MV-4-11 (cell line): ENCODE measurements at regions not wholly inside any gene's neighbourhood (a gene's known extent, or its start where the extent isn't known, plus 50 kb on each side); places are given as distances from the start of the nearest gene placed in this dataset.

ENCODE experiments used
- DNase-seq: peaks from one replicate; lab custom pipeline; 2025; lab: John Stamatoyannopoulos, UW

DNA sequence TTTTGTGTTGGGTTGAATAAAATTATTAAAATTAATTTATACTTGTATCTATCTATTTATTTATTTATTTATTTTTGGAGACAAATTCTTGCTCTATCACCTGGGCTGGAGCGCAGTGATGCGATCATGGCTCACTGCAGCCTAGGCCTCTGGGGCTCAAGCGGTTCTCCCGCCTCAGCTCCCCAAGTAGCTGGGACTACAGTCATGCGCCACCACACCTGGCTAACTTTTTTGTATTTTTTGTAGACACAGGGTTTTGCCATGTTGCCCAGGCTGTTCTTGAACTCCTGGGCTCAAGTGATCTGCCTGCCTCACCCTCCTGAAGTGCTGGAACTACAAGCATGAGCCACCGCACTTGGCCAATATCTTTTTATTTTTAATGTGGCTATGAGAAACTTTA is 134.7 kb upstream of the SPDL1 start:
- DNase-seq, result no peak

GRCh38 chr5:169445191-169445590 is 138.4 kb upstream of the SPDL1 start:
- no peak for DNase-seq

DNA sequence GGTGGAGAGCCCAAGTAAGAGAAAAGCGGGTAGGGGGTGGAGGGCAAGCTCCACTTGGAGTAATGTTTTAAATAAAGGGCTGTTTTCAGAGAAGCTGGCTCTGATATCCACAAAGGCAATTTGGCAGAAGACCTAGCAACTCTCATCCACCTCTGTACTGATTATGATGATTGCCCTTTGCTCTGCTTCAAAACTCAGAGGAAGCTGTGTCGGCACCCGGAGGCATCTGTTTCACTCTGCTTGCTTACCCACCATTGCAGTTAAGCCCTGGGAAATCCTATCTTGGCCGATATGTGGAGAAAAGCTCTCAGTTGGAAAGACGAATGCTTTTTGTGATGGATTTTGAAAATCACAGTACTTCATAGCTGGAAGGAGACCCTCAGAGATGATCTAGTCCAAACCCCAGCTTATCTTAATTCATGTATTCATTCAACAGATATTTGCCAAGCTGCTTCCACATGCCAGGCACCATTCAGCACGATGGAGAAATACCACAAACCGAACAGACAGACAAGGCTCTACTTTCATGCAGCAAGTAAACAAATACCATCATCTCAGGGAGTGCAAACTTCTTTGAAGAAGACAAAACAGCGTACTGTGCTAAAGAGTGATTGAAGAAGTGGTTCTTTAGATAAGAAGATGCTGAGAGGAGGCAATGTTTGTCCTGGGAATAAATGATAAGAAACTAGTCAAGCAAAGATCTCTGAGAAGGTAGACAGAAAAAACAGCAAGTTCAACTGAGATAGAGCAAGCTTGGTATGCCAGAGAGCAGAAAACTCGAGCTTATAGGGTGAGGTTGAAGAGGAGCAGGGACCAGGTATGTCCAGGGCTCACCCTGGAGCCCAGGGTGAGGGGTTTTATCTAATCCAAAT is 140.4 kb upstream of the SPDL1 start:
- DNase-seq, result no peak

DNA sequence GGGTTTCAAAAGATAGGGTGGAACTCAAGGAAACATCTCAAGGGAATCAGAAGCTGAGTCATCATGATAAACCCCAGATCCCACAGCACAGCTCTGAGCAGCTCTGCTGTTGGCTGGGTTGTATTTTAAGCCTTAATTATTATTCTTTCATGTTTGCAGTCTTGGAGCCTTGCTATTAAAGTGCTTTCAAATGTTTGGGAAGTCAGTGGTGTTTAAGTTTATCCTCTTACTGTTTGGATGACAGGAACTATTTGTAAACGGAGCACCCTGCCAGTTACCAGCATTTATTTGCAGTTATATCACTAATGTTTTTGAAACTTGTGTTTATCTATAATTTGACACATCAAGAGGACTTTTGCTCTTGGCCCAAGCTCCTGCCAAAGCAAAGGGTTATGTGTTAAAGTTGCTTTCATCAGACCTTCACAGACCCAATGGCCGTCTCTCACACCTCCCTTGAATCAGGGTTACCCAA is 141.1 kb upstream of the SPDL1 start:
- no peak for DNase-seq

GRCh38 chr5:169440107-169440705 is 139.3 kb upstream of the SLIT3 start:
- no peak for DNase-seq

GRCh38 chr5:169439362-169439761 is 138.4 kb upstream of the SLIT3 start:
- no peak for DNase-seq

- DNase-seq, result no peak
These were observed 134.7 kb upstream of the SLIT3 start for GRCh38 chr5:169435506-169436229.

DNA sequence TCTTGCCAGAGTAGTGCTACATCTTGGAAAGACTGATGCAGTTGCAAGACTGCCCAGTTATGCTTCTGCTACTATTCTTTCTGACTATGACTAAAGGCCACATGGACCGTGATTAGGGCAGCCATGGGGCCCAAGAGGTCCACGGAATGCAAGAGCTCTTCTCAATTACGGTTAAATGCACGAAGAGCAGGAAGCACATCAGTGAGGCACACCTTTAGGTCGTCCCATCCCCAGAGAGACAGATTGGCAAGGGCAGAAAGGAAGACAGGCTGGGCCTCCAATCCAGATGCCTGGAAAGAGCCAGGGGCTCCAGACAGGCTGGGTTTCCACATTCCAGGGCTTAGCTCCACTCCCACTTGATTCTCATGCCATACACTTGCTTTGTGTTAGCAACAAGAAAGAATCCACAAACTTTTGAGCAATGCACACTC is 132.3 kb upstream of the SLIT3 start:
- no peak for DNase-seq

DNA sequence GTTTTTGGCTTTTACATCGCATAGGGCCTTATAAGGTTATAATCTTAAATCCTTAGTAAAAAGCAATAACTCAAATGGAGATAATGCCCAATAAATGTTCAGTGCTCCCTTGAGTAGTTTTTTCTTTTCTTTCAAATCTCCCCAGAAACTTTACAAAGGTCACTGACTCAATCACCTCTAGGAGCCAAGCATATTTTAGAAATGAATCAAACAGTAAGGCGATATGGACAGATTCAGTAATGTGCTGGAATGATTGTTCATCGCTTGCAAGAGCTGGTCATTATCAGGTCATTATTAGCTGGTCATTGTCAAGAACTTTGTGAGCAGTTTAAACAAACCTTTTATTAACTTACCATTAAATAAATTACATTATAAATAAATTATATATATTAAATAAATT is 130.4 kb upstream of the SLIT3 start:
- no peak for DNase-seq

- no peak for DNase-seq
These were observed 129.7 kb upstream of the SLIT3 start for GRCh38 chr5:169430671-169431070.

GRCh38 chr5:169429044-169429443 is 128.1 kb upstream of the SLIT3 start:
- no peak for DNase-seq

DNA sequence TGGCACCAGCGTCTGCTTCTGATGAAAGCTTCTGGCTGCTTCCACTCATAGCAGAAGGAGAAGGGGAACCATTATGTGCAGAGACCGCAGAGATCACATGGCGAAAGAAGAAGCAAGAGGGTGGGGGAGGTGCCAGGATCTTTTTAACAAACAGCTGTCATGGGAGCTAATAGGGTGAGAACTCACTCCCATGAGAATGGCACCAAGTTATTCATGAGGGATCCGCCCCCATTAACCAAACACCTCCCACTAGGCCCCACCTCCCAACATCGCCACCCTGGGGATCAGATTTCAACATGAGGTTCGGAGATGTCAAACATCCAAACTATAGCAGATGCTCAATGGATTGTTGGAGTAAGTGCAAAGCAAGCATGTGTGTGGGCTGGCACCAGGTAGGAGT is 125.8 kb upstream of the SLIT3 start:
- DNase-seq, result peak; percentile 42

DNA sequence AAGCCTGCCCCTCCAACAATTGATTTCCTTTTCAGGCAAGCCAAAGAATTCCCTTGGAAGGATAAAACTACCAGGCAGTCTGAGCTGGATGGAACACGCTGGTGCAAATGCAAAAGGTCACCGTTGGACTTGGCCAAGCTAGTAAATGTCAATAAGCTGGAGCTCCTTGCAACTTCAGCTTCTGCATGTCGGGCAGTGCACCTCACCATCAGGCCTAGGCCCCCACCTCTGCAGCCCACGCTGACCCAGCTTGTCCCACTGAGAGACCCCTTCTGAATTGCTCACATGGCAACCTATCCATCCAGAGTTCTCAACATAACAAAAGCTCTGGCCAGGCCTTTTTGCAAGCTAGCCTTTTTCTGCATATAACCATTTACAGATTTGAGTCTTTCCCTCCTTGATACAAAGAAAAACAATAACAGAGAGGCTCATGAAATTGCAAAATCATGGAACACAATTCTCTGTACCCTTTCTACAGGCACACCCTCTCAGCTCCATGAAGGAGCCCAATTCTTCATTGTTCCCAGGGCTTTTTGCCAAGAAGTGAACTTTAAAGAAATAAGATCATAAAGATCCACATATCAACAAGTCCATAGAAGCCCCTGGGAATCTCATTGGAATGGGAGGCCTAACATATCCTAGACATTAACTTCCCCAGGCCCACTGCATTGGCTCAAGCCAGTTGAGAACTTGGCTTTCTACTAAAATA is 123.9 kb upstream of the SLIT3 start:
- no peak for DNase-seq

DNA sequence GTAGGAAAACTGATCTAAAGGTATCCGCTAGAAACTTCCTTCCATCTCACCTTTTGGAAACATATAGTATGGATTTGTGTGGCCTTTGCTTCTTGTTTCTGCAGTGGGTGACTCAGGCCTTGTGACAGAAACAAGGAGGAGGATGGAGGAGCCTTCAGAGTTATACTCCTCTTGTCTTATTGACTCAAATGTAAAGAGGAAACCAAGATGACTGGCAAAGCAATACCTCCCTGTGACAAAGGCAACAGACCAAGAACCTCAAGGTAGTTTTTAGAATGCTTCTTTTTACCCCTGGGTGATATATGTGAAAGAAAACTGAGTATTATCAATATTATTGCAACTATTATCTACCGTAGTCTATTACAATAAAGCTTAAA is 123.3 kb upstream of the SLIT3 start:
- DNase-seq, result no peak

DNA sequence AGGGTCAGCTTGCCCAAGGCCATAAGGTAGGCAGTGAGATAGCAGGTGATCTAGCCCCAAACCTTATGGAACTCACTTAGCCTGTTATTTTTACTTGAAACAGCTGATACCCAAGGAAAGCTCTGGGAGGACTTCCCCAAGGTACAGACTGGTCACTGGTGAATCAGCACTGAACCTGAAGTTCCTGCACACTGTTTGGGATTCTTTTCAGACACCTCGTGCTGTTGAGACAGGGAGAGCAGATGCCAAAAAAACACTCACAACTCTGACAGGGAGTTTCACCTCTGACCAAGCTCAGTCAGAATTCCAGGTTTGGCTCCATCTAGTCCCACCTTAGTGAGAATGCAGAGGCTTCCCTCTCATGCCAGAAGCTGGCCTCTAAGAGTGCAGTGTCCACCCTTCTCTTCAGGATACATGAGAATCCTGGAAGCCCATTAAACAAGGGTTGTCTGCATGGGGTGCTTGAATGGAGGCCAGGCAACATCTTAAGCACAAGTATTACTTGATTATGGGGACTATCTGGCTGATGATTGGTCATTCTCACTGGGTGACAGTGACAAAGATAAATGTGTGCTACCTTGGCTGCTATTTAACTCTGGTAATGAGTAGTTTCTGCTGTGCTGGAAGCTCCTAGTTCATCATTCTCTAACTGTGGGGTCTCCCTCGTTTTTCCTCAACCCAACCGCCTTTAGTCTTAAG is 122.8 kb upstream of the SLIT3 start:
- DNase-seq, result no peak

GRCh38 chr5:169422087-169422486 is 121.1 kb upstream of the SLIT3 start:
- no peak for DNase-seq

- no peak for DNase-seq
These were observed 120.7 kb upstream of the SLIT3 start for GRCh38 chr5:169421677-169422076.

GRCh38 chr5:169417676-169418075 is 116.7 kb upstream of the SLIT3 start:
- DNase-seq, result no peak

DNA sequence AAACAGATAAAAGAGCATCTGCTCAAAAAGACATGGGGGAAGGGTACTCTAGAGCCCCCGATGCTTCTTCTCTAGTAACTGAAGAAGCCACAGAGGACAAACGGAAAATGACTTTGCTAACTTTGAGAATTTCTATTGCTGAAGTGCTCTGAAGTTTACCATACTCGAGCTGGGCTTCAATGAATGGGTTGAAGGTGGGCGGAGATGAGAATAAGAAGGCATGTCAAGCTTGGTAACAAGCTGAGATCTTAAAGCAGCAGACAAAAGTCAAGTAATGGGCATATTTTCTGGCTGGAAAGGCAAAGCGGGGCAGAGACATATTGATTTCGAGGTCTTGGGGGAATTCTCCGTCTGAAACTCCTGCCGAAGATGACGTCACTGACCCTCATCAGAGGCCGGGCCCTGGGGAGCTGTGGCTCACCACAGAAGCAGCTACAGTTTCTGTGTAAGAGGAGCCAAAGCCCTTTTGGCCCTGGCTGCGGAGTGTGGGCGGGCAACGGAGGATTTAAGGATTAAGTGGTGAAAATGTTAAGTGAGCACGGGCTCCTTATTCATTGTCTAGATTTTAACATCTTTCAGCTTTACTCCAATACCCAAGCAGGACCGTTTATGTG is 115.8 kb upstream of the SLIT3 start:
- DNase-seq, result peak; percentile 93

- no peak for DNase-seq
These were observed 115.0 kb upstream of the SLIT3 start for GRCh38 chr5:169415948-169416347.

- peak; percentile 30 for DNase-seq
These were observed 114.4 kb upstream of the SLIT3 start for GRCh38 chr5:169415371-169415770.
